Kidney tubule cell (primary cell): ENCODE measurements at regions not wholly inside any gene's neighbourhood (a gene's known extent, or its start where the extent isn't known, plus 50 kb on each side); places are given as distances from the start of the nearest gene placed in this dataset.

ENCODE experiments used
- DNase-seq: peaks from one replicate; pipeline ENCODE4 v3.0.0-alpha.2; 2018; ENCODE audit warnings: low spot score

DNA sequence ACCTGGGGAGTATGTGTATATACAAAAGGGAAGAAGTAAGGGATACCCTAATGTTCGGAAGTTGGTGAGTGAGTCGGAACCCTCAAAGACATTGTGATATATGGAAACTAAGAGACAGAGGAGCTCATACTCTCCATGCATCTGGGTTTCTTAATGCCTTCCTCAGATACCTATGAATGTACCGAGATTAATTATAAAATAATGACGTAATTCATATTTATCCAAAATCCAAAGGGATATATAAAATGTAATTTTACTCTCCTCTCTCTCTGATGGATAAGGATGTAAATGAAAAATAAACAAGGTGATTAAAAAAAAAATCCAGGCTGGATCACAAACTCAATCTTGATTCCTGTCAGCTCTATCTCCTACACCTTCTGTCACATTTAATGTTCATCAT lies 275.9 kb upstream of the FAM241A start:
- DNase-seq = no peak

DNA sequence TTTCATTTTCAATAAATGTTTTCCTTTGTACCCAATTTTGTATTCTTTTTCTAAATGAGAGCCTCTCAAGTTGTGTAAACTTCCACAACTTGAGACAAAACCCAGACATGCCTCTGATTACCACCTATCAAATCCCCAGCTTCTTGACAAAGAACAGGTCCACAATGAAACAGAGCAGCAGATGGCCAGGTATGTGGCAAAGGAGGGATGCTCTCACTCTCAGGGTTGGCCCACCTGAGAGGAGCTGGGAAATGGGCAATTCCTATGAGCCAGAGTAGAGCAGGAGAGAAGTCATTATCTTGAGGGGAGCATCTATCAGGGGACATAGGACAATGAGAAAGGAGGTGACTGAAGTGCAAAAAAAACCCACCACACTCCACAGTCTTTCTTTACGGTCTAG lies 273.5 kb upstream of the FAM241A start:
- DNase-seq = no peak

DNA sequence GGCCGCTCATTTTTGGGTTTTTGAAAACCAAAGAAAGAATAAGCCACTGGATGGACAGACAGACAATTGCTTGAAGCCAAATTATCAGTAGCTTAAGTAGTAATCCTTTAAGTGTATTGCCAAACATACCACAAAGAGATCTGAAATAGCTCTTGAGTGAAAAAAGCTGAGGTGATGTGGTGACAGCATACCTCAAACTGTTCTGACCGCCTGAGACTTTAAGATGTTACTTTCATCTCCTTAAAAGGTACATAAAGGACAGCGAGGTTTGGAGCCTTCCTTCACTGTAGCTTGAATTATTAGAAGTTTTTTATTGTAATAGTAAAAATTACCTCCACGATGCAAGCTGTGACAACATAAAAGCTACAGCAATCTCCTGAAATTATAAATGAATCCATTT lies 271.5 kb upstream of the FAM241A start:
- no peak for DNase-seq

DNA sequence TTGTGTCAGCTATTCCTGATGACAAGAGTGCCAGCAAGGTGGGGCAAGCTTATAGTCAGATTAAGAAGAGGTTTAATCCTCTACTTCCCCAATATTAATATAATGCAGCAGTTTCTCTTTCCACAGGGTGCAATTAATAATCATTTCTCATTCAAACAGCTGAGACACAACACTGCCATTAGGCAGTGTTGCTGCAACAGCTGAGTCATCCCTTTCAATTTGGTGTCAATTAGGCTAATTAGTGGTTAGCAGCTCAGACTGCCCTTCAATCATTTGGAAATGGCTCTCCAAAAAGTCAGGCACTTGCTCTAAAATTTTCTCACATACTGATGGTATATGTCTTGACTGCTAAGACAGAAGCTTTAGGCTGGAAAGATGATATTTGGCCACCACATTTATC lies 265.7 kb upstream of the FAM241A start:
- DNase-seq = no peak

DNA sequence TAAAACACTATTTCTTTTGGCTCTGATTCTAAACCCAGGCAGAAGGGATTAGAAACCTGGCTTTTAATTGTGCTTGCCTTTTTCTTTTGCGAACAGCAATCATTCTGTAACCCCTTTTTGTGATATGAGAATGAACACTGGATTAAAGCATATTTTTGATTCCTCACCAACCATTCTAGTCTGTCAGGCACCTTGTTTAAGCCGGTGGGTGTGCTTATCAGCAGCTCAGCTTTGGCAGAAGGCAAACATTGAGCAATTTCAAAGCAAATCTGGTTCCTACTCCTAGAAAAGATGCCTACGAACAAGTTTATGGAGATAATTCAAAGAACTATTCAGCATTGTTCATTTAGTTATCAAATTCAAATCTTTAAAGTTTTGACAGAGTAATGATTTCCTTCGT lies 265.1 kb upstream of the FAM241A start:
- DNase-seq = no peak

DNA sequence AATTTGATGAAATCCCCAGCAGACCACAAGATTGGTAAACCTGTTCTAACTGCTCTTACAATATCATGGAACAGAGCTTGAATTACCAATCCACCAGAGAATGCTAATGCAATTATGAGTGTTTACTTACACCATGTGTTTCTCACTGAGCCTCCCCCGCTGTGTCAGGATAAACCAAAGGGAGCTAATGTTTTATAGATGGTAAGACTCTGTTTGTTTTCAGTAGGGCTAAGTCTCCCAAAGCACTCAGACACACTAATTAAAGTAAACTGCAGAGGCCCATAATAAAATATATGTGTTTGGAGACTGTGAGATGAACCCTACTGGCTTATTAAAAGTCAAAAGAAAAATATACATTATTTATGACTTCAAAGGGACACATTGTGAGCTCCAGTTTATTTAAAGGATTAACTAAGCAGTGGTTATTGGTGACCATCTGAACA lies 261.7 kb upstream of the FAM241A start:
- DNase-seq = no peak

DNA sequence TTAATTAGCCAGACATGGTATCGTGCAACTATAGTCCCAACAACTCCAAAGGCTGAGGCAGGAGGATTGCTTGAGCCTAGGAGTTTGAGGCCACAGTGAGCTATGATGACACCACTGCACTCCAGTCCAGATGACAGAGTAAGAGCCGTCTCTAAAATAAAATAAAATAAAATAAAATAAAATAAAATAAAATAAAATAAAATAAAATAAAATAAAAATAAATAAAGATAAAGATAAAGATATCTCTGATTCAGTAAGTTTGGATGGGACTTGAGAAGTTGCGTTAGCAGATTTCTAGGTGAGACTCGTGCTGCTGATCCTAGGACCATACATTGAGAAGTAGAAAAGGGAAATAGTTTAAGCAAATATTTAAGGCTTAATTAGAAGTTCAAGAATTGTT lies 254.8 kb upstream of the FAM241A start:
- DNase-seq = no peak

DNA sequence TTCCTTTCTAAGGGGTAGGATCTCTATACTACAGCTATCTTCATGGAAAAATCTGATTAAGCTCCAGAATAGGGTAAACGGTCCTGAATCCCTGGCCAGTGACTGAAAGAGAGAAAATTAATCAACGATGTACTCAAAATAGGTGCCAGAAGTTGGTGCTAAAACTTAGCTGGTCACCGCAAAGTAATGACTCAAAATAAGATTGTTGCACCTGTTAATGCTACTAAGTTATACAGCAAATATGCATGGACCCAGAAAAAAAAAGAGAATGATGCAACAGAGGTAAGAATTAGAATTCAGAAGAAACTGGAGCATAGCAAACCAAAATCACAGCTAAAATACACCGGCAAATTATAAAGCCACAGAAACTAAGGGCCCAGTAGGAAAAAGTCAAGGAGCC lies 239.7 kb upstream of the FAM241A start:
- no peak for DNase-seq

DNA sequence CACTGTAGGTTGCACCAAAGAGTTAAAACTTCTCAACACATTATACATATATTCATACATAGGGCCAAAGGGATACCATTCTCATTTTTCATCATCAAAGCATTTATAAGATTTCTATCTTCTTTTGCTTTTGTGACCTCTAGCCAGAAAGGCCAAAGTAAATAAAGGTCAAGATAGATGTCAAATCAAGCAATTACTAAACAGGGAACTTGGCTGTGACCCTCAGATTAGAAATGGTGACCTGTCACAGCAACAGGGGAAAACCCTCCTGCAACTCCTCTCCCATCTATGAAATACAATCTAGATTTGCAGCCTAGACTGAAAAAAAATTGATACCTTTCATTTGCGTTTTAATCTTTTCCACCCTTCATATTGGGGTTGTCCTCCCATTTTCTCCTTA lies 225.6 kb upstream of the FAM241A start:
- no peak for DNase-seq

DNA sequence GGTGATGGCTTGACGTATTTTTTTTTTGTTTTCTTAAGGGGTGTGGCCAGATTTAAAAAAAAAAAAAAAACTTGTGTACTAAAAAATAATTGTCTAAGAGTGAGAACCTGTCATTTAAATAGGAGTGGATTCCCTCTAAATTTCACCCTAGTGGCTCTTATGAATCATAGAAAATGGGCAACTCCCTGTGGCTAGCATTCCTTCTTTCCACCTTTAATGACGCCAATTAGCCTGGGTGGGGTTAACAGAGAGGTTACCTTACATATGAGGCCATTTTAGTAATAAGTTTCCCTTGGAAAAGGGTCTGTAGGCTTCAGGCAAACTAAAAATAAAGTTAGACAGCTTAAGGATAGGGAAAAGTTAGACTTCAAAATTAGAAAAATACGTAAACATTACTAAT lies 223.5 kb upstream of the FAM241A start:
- no peak for DNase-seq

DNA sequence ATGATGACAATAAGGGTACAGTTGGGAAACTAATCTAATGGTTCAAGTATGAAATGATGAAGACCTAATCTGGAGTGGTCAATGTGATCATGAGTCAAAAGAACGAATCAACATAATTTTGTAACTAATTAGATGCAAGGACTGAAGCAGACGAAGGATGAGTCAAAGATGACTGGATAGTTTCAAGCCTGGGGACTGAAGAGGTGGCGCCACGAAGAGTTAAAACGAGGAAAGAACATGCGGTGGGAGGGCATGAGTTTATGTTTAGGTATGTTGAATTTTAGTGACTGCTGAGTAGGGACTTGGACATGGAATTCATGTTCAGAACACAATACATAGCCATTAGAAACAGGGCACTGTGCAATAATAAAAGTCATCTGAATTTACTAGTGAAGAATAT lies 221.5 kb upstream of the FAM241A start:
- DNase-seq = no peak

DNA sequence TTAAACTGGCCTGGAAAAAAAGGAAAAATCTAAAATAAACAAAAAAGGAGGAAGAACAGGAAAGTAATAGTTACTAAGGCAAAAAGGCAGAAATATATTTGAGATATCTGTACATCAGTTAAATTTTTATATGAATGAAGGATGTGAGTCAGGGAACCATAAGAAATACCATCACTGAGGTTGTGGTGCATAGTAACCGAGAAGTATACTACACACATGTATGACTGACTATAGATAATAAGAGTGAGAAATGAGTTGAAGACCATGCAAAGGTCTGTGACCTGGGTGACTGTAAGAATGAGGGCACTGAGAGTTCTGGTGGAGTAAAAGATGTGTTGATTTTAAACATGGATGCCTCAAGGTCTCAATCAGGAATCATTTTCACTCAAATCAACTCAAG lies 220.6 kb upstream of the FAM241A start:
- no peak for DNase-seq

DNA sequence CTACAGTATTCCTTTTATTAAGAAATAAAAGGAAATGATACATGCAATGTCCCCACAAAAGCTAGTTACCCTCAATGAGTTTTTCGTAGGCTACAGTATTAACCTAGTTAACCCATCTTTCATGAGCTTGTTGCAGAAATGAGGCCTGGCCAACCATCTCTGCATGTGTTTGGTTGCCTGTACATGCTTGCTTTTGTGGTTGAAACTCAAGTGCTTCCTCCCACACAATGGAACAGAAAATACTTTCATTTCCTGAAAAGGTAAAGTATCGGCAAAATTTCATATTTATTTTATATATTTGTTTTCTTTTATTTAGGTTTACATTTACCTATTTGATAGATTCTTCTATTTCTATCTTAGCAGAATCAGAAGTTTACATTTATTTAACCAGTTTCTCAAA lies 214.6 kb upstream of the FAM241A start:
- no peak for DNase-seq

DNA sequence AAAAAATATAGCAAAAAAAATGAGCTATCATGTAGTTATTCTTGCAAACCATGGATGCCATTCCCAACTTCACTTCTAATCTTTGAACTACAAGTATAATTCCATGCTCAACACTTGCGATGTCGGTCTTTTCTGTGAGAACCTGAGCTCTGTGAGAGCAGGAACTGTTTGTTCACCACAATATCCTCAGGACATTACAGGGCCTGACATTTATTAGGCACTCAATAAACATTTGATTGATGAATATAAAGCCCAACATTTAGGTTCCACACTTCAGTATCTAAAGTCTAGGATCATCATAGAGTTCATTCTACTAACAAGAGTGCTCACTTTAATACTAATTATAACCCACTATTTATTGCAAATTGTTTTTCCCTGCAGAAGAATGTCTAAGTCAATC lies 211.6 kb upstream of the FAM241A start:
- DNase-seq = no peak

DNA sequence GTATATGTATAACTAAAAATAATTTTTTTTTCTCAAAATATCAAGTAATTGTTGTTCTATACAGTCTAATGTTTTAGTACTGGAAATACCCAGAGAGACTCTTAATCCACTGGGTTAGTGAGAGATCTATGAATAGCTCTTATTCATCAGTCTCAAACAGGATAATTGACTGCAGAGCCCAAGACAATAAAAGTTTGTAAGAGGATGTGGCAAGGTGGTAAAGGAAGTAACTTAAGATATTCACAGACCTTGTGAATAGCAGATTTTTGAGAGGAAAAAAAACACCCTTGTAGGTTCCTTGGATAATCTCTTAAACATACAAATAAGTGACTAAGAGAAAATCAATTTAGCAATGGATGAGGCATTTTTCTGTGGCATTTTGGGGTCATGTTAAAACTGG lies 210.9 kb upstream of the FAM241A start:
- no peak for DNase-seq

DNA sequence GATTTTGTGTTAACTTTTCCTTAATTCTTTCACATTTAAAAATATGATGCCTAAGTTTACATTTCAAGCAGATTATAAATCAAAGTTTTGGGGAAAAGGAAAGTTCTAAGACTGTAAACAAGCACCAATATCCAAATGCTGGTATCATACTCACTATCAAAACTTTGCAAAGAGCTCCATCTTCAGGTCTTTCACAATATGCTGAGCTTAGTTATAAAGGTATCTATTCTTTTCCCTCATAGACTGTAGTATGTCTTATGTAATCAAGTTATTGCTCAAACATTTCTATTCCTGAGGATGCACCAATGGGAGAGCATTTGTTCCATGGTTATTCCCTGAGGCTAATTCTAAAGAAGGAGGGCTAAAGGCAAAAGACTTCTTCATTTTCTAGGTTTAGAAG lies 207.9 kb upstream of the FAM241A start:
- DNase-seq = peak; percentile 7

DNA sequence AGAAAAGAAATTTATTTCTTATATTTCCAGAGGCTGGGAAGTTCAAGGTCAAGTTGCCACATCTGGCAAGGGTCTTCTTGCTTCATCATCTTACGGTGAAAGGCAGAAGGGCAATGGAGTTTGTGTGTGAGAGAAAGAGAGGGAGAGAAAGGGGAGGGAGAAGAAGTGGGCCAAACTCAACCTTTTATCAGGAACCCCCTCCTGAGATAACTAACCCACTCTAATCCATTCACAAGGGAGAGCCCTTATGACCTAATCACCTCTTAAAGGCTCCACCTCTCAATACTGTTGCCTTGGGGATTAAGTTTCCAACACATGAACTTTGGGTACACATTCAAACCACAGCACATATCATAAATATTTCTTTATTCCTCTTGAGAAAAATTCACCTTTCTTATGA lies 203.3 kb upstream of the FAM241A start:
- DNase-seq = no peak

DNA sequence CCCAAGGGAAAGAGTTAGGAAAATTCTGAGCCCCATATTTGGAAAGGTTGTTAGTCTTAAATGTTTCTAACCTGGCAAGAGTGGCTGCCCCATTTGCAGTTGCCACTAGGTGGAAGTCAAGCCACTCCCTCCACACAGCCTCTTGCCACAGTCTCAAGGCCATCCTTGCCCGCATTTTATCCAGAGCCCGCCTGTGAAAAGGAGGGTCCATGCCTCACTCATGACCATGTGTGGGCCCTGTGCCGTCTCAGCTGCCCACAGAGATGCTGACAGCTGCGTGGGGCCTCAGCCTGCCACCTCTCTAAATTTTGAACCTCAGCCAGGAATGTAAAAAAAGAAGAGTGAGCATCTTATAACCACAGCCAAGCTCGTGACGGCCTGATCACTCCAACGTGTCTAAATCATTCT lies 201.5 kb upstream of the FAM241A start:
- DNase-seq = peak; percentile 49

DNA sequence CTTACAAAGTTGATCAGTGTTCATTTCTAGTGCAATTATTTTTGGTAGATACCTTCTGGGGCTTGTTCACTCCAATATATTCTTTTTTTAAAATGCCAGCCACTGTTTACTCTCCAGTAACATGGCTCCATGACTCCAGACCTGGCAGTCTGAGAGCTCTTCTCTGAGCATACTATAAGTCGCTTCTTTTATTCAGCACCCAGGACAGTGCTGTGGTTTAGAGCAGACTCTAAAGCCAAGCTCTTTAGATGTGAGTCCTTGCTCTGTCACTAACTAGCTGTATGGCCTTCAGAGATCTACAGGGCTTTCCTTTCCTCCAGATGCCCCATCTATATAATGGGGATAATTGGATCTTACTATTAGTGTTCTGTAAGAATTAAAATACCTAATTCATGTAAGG lies 200.2 kb upstream of the FAM241A start:
- no peak for DNase-seq

DNA sequence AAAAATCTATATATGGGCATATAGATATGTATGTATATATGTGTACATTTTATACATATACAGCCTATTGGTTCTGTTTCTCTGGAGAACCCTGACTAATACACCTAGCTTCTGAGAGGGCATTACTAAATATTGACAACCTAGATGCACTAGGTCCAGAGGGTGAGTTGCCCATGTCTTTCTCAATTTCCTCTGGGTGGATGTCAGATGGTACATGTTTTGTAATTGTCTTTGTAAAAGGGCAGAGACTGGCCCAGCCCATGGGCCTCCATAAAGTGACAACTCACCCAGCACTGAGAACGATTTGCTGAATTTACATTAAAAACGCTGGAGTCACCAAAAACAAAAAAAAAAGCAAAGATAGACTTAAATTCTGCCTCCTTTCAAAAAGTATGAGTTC lies 198.5 kb upstream of the FAM241A start:
- DNase-seq = no peak

DNA sequence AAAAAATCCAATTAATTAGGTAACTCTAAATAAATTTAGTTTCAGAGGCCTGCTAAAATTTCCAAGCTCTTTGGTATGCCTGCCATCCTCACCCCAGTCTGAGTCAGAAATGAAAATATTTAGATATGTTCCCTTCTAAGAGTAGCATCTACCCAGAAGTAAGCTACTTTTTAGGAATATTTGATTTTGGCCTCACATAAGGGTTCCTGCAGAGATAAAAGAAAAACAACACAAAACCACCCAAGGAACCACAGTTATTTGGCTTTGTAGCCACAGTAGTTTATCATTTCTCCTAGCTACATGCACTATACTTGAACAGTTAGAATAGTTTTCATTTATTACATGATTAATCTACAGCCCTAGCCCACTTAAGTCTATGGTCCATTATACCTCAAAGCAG lies 192.6 kb upstream of the FAM241A start:
- DNase-seq = no peak

DNA sequence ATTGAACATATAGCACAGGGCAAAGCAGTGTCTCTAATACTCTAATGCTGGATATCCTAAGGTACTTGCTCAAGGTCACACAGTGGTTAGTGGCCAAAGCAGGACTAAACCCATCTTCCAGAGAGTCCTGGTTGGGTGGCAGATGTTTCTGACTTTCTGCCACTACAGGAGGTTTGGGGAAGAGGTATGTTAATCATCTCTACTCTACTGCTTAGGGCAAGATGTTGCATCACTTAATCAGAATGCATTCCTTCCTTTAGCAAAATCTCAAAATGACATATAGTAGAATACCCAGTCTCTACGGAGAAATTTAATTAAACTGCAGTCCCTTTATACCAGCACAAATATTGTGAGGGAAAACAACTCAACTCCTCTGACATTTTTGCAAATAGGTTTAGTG lies 190.7 kb upstream of the FAM241A start:
- DNase-seq = no peak

DNA sequence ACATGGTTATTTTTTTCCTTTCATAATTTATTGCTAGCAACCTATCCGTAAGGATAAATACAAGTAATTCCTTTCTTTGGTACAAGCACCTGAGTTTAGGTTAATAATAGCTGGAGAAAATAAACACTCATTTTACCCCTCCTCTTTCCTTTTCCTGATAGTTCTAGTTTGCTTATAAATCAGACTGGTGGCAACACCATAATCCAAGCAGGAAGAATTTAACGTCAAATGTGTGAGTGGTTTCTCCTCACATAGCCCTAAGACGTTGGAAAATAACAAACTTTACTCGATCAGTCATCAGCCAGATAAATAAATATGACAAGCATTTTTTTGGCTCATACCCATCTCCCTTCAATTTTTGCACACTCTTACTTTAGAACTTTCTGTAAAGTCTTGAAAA lies 190.3 kb upstream of the FAM241A start:
- DNase-seq = no peak

DNA sequence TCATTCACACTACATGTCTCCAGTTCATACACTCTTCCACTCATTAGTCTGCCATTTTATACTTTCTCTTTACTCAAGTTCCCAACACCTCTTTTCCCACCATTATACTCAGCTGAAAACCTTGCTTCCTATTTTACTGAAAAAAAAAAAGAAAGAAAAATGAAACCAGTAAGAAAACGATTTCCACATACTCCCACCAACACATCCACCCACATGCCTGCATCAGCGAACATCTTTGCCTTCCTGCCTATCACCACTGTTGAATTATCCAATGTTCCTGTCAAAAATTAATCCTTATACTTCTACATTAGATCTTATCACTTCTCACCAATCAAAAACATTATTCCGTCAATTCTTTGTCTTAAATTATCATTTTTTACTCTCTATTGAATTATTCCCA lies 188.1 kb upstream of the FAM241A start:
- no peak for DNase-seq

DNA sequence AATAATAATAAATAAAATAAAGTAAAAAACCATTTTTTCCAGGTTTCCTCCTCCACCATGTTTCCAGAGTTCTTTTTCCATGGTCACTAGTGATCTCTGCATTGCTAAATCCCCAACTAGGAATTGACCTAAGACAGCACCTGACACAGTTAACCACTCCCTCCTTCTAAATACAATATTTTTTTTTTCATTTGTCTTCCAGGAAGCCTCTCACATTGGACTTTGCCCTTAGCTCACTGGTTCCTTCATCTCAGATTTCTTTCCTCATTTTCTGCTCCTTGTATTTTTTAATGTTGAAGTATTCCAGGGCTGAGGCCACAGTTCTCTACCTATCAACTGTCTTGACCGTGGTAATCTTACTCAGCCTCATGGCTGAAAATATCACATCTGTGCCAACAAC lies 187.3 kb upstream of the FAM241A start:
- DNase-seq = no peak
